ENCODE measurements at regions not wholly inside any gene's neighbourhood (a gene's known extent, or its start where the extent isn't known, plus 50 kb on each side); places are given as distances from the start of the nearest gene placed in this dataset.
A peak's percentile ranks its signal among the peaks of the same experiment; 100 is the strongest.

- ChIA-PET CTCF (interaction anchor here (0.8 kb wide), 1 partner anchor 87 kb away, joined by 6 read pairs; no protein-coding TSS in a partner anchor), POLR2A (no interaction called here)
- TF ChIP-seq GLIS1 (tag by site-specific recombination; IDR thresholded peaks at IDR 0.05) (0 out of 2 replicates have a peak, but pooled peaks have one; percentile 16), KLF7 (tag by site-specific recombination; IDR thresholded peaks at IDR 0.05; ENCODE audit: borderline replicate concordance) (no peak), ZIC2 (tag by site-specific recombination; IDR thresholded peaks at IDR 0.05) (peak; percentile 66)
- no peak overlapping the region for H3K4me3 ChIP-seq (ENCODE audit: low read depth, low read length)
- no peaks in the 10 kb centered on the region for H3K4me1 ChIP-seq (ENCODE audit: control insufficient read depth, insufficient read depth, low read length)
- no peaks in the 10 kb centered on the region for H3K9me3 ChIP-seq (ENCODE audit: control insufficient read depth, insufficient read depth, low read depth, low read length)
- no peak overlapping the region for H3K27ac ChIP-seq (ENCODE audit: extremely low read depth, low read depth, low read length)
- no peaks in the 10 kb centered on the region for H3K36me3 ChIP-seq (ENCODE audit: control insufficient read depth in 2 of 2, insufficient read depth in 1 of 2, low read length in 2 of 2)
Observed at GRCh38 chr12:4082809-4083403, 190.7 kb upstream of the CCND2 start.

- Histone ChIP-seq H3K27ac (ENCODE audit: extremely low read depth, low read depth, low read length) (no peak overlapping the region), H3K9me3 (ENCODE audit: control insufficient read depth, insufficient read depth, low read depth, low read length) (0 out of 2 replicates have a peak, but pooled peaks cover 2% of the 10 kb centered on the region), H3K36me3 (ENCODE audit: control insufficient read depth in 2 of 2, insufficient read depth in 1 of 2, low read length in 2 of 2) (no peaks in the 10 kb centered on the region), H3K4me3 (ENCODE audit: low read depth, low read length) (no peak overlapping the region), H3K4me1 (ENCODE audit: control insufficient read depth, insufficient read depth, low read length) (no peaks in the 10 kb centered on the region)
- POLR2A ChIA-PET, result no interaction called here
- TF ChIP-seq ZNF580 (tag by site-specific recombination; IDR thresholded peaks at IDR 0.05), result no peak
- no peak for TF ChIP-seq BCL11A (tag by site-specific recombination; IDR thresholded peaks at IDR 0.05; ENCODE audit: low read depth)
- no peak for TF ChIP-seq SALL2 (tag by site-specific recombination; IDR thresholded peaks at IDR 0.05; ENCODE audit: borderline replicate concordance)
- TF ChIP-seq ZNF629 (tag by site-specific recombination; IDR thresholded peaks at IDR 0.05), result no peak
- no peak for TF ChIP-seq ZFP41 (tag by site-specific recombination; IDR thresholded peaks at IDR 0.05; ENCODE audit: borderline replicate concordance)
- CTCF ChIA-PET, result interaction anchor here (1.6 kb wide), 1 partner anchor 27 kb away, joined by 6 read pairs; no protein-coding TSS in a partner anchor
Observed at GRCh38 chr12:4080213-4080612, 193.3 kb upstream of the CCND2 start.

- Histone ChIP-seq H3K4me1 (ENCODE audit: control insufficient read depth, insufficient read depth, low read length) (no peaks in the 10 kb centered on the region), H3K36me3 (ENCODE audit: control insufficient read depth in 2 of 2, insufficient read depth in 1 of 2, low read length in 2 of 2) (no peaks in the 10 kb centered on the region), H3K4me3 (ENCODE audit: low read depth, low read length) (no peak overlapping the region), H3K27ac (ENCODE audit: extremely low read depth, low read depth, low read length) (no peak overlapping the region), H3K9me3 (ENCODE audit: control insufficient read depth, insufficient read depth, low read depth, low read length) (0 out of 2 replicates have a peak, but pooled peaks cover 2% of the 10 kb centered on the region)
- POLR2A ChIA-PET, result no interaction called here
- no peak for TF ChIP-seq ZNF571 (tag by site-specific recombination; IDR thresholded peaks at IDR 0.05)
- no peak for TF ChIP-seq ZNF701 (tag by site-specific recombination; IDR thresholded peaks at IDR 0.05)
- TF ChIP-seq ZNF398 (tag by site-specific recombination; IDR thresholded peaks at IDR 0.05), result no peak
- TF ChIP-seq ZNF449 (tag by site-specific recombination; IDR thresholded peaks at IDR 0.05), result no peak
- no peak for TF ChIP-seq ZNF416 (tag by site-specific recombination; IDR thresholded peaks at IDR 0.05)
- no peak for TF ChIP-seq GLI2 (tag by site-specific recombination; IDR thresholded peaks at IDR 0.05; ENCODE audit: borderline replicate concordance, low read depth)
- TF ChIP-seq PRDM4 (tag by site-specific recombination; IDR thresholded peaks at IDR 0.05), result no peak
- no peak for TF ChIP-seq ZNF473 (tag by site-specific recombination; IDR thresholded peaks at IDR 0.05)
- no peak for TF ChIP-seq MYNN (tag by site-specific recombination; IDR thresholded peaks at IDR 0.05; ENCODE audit: borderline replicate concordance)
- CTCF ChIA-PET, result no interaction called here
Observed at GRCh38 chr12:4074129-4074528, 199.4 kb upstream of the CCND2 start.
